Astrocyte (in vitro differentiated cells and primary cell): ENCODE measurements at regions not wholly inside any gene's neighbourhood (a gene's known extent, or its start where the extent isn't known, plus 50 kb on each side); places are given as distances from the start of the nearest gene placed in this dataset.
"Not testable (repeated sequence)": the region's sequence is repeated elsewhere in the genome, so short reads cannot be mapped to it uniquely, and the experiment has no call there.

ENCODE experiments used
- DNase-seq: peaks from one replicate; pipeline ENCODE4 v3.0.0-alpha.2; 2010; ENCODE audit warnings: low read depth
- FAIRE-seq: peaks from 2 replicates; lab custom pipeline; 2011; peaks lifted over from hg19 to GRCh38; lab: Jason Lieb, UNC
- H2AFZ ChIP-seq: 2 replicates; pipeline ENCODE4 v1.6.0; 2012; ENCODE audit warnings: low read depth, low read length, inconsistent platforms
- H3K27ac ChIP-seq: 2 replicates; pipeline ENCODE4 v1.5.1; 2011; ENCODE audit warnings: low read depth, low read length, inconsistent platforms
- H3K27me3 ChIP-seq: 2 replicates; pipeline ENCODE4 v1.6.0; 2011; ENCODE audit warnings: low read length, inconsistent platforms; ENCODE audit not compliant: insufficient read depth
- H3K36me3 ChIP-seq: 2 replicates; pipeline ENCODE4 v1.5.1; 2011; ENCODE audit warnings: low read length, inconsistent platforms; ENCODE audit not compliant: insufficient read depth
- H3K4me1 ChIP-seq: 2 replicates; pipeline ENCODE4 v1.5.1; 2011; ENCODE audit warnings: low read length, inconsistent platforms; ENCODE audit not compliant: insufficient read depth
- H3K4me2 ChIP-seq: 2 replicates; pipeline ENCODE4 v1.6.0; 2012; ENCODE audit warnings: low read length, inconsistent platforms
- H3K4me3 ChIP-seq: 2 replicates; pipeline ENCODE4 v1.5.1; 2011; ENCODE audit warnings: low read depth, mild to moderate bottlenecking, low read length, inconsistent platforms; ENCODE audit not compliant: insufficient read depth
- H3K79me2 ChIP-seq: 2 replicates; pipeline ENCODE4 v1.6.0; 2012; ENCODE audit warnings: mild to moderate bottlenecking, low read length, inconsistent platforms; ENCODE audit not compliant: insufficient read depth
- H3K9ac ChIP-seq: 2 replicates; pipeline ENCODE4 v1.6.0; 2012; ENCODE audit warnings: mild to moderate bottlenecking, low read length, inconsistent platforms
- H3K9me3 ChIP-seq: 2 replicates; pipeline ENCODE4 v1.5.1; 2012; ENCODE audit warnings: low read depth, mild to moderate bottlenecking, low read length, inconsistent platforms; ENCODE audit not compliant: insufficient read depth
- H4K20me1 ChIP-seq: 2 replicates; pipeline ENCODE4 v1.6.0; 2012; ENCODE audit warnings: low read length, inconsistent platforms; ENCODE audit not compliant: insufficient read depth
- H3K27ac Mint-ChIP-seq: one replicate; pipeline ENCODE4 v1.8.0; 2021; ENCODE audit warnings: mild to moderate bottlenecking, mixed read lengths; ENCODE audit not compliant: unreplicated experiment
- H3K27me3 Mint-ChIP-seq: one replicate; pipeline ENCODE4 v1.8.0; 2021; ENCODE audit warnings: low read depth, mixed read lengths; ENCODE audit not compliant: unreplicated experiment
- H3K36me3 Mint-ChIP-seq: one replicate; pipeline ENCODE4 v1.8.0; 2021; ENCODE audit warnings: low read depth, mixed read lengths; ENCODE audit not compliant: unreplicated experiment
- H3K4me1 Mint-ChIP-seq: one replicate; pipeline ENCODE4 v1.8.0; 2021; ENCODE audit warnings: low read depth, mixed read lengths; ENCODE audit not compliant: unreplicated experiment
- H3K4me3 Mint-ChIP-seq: one replicate; pipeline ENCODE4 v1.8.0; 2021; ENCODE audit warnings: mild to moderate bottlenecking, moderate library complexity, mixed read lengths; ENCODE audit not compliant: unreplicated experiment
- H3K9me3 Mint-ChIP-seq: one replicate; pipeline ENCODE4 v1.8.0; 2021; ENCODE audit warnings: mild to moderate bottlenecking, mixed read lengths; ENCODE audit not compliant: unreplicated experiment
- EZH2 ChIP-seq: IDR thresholded peaks from 2 replicates; pipeline ENCODE4 v1.6.1; 2012; ENCODE audit warnings: mild to moderate bottlenecking, low read length, inconsistent platforms; ENCODE audit not compliant: insufficient read depth

DNA sequence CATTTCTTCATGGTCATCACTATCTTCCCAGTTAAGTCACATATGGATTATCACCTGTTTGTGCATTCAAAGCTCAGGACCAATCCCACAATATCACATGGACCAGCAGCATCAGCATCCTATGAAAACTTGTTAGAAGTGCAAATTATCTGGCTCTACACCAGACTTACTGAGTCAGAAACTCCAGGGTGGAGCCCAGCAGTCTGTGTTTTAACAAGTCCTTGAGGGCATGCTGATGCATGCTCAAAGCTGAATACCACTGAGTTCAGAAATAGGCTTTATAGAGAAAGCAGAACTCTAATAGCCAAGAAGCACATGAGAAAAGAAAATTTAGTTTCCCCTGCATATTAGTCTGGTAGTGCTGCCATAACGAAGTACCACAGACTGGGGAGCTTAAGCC lies 62.4 kb upstream of the GABRQ start:
- H3K27me3 ChIP-seq, result no peaks in the 10 kb centered on the region
- no peak overlapping the region for H3K9ac ChIP-seq
- no peak overlapping the region for H2AFZ ChIP-seq
- H3K4me2 ChIP-seq, result no peak overlapping the region
- Mint-ChIP-seq H3K4me3 (no peak overlapping the region), H3K9me3 (no peaks in the 10 kb centered on the region), H3K27me3 (no peaks in the 10 kb centered on the region), H3K36me3 (no peaks in the 10 kb centered on the region), H3K27ac (no peak overlapping the region), H3K4me1 (peaks cover 3% of the 10 kb centered on the region)
- DNase-seq (peak; percentile 8), FAIRE-seq (no peak)
- no peaks in the 10 kb centered on the region for H3K4me1 ChIP-seq
- no peak for TF ChIP-seq EZH2
- H3K36me3 ChIP-seq, result no peaks in the 10 kb centered on the region
- H3K79me2 ChIP-seq, result no peaks in the 10 kb centered on the region
- H4K20me1 ChIP-seq, result no peaks in the 10 kb centered on the region
- no peak overlapping the region for H3K27ac ChIP-seq
- H3K4me3 ChIP-seq, result no peak overlapping the region
- H3K9me3 ChIP-seq, result no peaks in the 10 kb centered on the region

DNA sequence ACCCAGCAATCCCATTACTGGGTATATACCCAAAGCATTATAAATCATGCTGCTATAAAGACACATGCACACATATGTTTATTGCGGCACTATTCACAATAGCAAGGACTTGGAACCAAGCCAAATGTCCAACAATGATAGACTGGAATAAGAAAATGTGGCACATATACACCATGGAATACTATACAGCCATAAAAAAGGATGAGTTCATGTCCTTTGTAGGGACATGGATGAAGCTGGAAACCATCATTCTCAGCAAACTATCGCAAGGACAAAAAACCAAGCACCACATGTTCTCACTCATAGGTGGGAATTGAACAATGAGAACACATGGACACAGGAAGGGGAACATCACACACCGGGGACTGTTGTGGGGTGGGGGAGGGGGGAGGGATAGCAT lies 50.2 kb upstream of the GABRQ start:
- not testable (repeated sequence) for H3K4me1 ChIP-seq, H3K27ac Mint-ChIP-seq, H3K4me3 Mint-ChIP-seq, DNase-seq, FAIRE-seq, H3K4me3 ChIP-seq, H3K27ac ChIP-seq, H3K36me3 ChIP-seq, H3K4me1 Mint-ChIP-seq, H2AFZ ChIP-seq, H3K9ac ChIP-seq, H4K20me1 ChIP-seq, H3K79me2 ChIP-seq, H3K4me2 ChIP-seq, H3K27me3 Mint-ChIP-seq, H3K36me3 Mint-ChIP-seq, H3K27me3 ChIP-seq, H3K9me3 ChIP-seq
- peaks cover 11% of the 10 kb centered on the region for H3K9me3 Mint-ChIP-seq
